ENCODE measurements at regions not wholly inside any gene's neighbourhood (a gene's known extent, or its start where the extent isn't known, plus 50 kb on each side); places are given as distances from the start of the nearest gene placed in this dataset.
"Not testable (repeated sequence)": the region's sequence is repeated elsewhere in the genome, so short reads cannot be mapped to it uniquely, and the experiment has no call there.

DNA sequence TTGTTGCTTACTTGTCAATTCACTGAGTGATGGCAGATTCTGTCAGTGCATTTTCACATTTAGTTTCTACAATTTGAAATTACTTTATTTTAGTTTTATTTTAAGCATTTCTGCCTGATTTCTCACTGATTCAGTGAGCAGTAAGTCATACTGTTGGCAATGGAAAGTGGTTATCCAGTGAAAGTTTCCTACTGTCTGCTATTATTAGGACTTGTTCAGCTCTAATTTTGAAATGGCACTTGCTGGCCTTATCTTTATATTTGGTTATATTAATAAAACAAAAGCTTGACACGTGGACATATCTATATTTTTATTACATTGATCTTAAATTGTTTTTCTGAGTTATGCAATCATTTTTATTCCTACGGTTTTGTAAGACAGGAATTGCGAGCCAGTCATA is 871.8 kb upstream of the SLC35B3 start:
- TF ChIP-seq, protein P1, sequence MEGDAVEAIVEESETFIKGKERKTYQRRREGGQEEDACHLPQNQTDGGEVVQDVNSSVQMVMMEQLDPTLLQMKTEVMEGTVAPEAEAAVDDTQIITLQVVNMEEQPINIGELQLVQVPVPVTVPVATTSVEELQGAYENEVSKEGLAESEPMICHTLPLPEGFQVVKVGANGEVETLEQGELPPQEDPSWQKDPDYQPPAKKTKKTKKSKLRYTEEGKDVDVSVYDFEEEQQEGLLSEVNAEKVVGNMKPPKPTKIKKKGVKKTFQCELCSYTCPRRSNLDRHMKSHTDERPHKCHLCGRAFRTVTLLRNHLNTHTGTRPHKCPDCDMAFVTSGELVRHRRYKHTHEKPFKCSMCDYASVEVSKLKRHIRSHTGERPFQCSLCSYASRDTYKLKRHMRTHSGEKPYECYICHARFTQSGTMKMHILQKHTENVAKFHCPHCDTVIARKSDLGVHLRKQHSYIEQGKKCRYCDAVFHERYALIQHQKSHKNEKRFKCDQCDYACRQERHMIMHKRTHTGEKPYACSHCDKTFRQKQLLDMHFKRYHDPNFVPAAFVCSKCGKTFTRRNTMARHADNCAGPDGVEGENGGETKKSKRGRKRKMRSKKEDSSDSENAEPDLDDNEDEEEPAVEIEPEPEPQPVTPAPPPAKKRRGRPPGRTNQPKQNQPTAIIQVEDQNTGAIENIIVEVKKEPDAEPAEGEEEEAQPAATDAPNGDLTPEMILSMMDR (IDR thresholded peaks at IDR 0.05; ENCODE audit: borderline replicate concordance, insufficient read depth, low read depth, low read length): no peak
- H3K4me3 ChIP-seq (ENCODE audit: low read depth, low read length): no peak overlapping the region

DNA sequence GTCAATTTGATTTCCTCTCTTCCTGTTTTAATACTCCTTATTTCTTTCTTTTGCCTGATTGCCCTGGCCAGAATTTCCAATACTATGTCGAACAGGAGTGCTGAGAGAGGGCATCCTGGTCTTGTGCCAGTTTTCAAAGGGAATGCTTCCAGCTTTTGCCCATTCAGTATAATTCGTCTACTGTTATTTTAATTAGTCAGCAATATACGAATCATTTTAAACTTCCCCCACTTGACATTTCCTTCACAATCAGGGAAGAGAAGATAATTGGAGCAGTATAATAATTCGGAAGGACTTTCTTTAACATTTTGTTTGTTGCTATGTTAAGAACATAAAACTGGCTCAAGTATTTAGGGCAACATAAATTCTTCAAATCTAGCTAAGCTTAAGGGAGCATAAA is 860.3 kb upstream of the SLC35B3 start:
- H3K4me3 ChIP-seq (ENCODE audit: low read depth, low read length): no peak overlapping the region
- TF ChIP-seq, protein P1 (IDR thresholded peaks at IDR 0.05; ENCODE audit: borderline replicate concordance, insufficient read depth, low read depth, low read length): no peak

DNA sequence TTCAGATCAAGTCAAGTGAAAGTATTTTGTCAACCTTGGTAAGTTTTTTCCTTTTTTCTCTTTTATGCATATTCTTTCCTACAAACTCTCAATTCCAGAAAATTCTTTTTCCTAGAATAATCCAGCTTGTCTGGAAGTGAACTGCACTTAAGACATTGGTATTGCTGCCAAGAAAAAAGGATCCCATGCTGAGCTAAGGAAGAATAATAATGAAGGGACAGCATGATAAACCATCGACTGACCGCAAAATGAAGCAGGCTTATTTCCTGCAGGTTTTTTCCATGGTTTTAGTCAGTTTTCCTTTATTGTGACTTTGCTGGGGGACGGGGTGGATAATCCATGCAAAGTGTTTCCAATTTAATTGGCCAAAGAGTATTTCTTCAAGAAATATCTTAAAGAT is 857.6 kb upstream of the SLC35B3 start:
- TF ChIP-seq, protein P1 (IDR thresholded peaks at IDR 0.05; ENCODE audit: borderline replicate concordance, insufficient read depth, low read depth, low read length): no peak
- no peak overlapping the region for H3K4me3 ChIP-seq (ENCODE audit: low read depth, low read length)

DNA sequence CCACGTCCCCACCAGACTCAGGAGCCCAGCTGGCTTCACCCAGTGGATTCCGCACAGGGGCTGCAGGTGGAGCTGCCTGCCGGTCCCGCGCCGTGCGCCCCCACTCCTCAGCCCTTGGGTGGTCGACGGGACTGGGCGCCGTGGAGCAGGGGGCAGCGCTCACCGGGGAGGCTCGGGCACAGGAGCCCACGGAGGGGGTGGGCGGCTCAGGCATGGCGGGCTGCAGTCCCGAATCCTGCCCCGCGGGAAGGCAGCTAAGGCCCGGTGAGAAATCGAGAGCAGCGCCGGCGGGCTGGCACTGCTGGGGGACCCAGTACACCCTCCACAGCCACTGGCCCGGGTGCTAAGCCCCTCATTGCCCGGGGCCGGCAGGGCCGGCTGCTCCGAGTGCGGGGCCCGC is 855.0 kb upstream of the SLC35B3 start:
- not testable (repeated sequence) for H3K4me3 ChIP-seq (ENCODE audit: low read depth, low read length)

DNA sequence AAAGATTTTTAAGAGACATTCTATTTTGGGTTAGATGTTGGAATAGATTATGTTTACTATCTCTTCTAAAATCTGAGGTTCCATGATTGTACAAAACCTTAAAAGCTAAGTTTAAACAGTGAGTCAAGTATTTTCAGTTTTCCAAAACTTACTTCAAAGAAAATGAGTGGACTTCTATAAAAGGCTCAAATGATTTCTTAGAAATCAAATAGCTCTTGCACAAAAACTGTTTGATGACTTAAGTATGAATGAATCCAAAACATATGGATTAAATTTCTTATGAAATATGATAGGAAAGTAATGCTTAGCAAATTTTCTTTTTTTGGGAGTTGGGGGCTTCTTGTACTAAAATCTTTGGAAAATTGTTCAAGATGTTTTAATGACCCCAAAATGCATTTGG is 837.3 kb upstream of the SLC35B3 start:
- TF ChIP-seq, protein P1 (IDR thresholded peaks at IDR 0.05; ENCODE audit: borderline replicate concordance, insufficient read depth, low read depth, low read length): no peak
- H3K4me3 ChIP-seq (ENCODE audit: low read depth, low read length): no peak overlapping the region

DNA sequence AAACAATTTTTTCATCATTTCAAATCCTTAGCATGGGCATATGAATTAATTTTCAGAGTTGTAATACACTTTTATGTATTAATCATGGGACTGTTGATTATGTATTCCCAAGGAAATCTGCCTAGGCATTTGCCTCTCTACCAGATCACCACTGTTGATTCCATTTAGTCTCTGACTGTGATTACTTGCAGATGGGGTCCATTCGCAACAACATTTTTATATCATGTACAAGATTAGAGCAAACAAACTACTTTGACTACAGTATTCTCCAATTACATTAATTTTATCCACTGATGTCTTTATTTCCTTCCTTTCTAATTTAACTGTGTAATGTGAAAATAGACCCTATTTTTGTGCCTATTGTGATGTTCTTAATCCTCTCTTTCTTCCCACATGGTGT is 831.4 kb upstream of the SLC35B3 start:
- TF ChIP-seq, protein P1 (IDR thresholded peaks at IDR 0.05; ENCODE audit: borderline replicate concordance, insufficient read depth, low read depth, low read length): no peak
- H3K4me3 ChIP-seq (ENCODE audit: low read depth, low read length): no peak overlapping the region

DNA sequence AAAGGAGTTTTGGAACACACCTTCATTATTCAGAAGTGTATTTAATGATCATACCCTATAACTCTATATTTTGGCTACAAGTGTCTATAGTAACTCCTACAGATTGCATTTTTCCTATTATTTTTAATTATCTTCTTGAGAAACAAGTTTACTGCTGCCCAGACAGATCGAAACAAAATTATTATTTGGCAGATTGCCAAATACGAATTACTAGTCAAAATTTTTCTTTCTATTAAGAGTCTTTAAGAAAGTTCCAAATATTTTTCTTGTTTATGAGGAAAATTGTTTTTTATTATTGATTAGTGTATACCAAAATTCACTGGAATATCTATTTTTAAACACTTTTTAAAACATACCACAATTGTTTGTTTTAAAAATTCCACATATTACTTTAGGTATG is 821.9 kb upstream of the SLC35B3 start:
- no peak overlapping the region for H3K4me3 ChIP-seq (ENCODE audit: low read depth, low read length)
- TF ChIP-seq, protein P1 (IDR thresholded peaks at IDR 0.05; ENCODE audit: borderline replicate concordance, insufficient read depth, low read depth, low read length): no peak

DNA sequence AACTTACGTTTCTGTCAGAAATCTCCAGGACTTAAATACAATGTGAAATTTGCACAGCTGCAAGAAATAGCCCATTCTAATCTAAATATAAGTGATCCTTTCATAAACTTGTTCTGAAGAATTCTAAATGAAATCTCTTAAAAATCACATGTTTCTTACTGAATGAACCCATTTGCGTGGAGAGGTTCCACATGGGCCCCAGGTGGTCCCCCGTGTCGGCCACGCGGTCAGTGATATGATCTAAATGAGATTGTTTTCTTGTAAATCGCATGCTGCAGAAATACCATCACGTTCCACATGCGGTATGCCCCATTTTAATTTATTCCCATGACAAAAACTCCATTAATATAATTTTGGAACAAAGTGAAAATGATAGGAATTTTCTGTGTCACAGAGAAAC is 818.9 kb upstream of the SLC35B3 start:
- TF ChIP-seq, protein P1 (IDR thresholded peaks at IDR 0.05; ENCODE audit: borderline replicate concordance, insufficient read depth, low read depth, low read length): no peak
- H3K4me3 ChIP-seq (ENCODE audit: low read depth, low read length): no peak overlapping the region
